Adipocyte (in vitro differentiated cells): ENCODE measurements at regions not wholly inside any gene's neighbourhood (a gene's known extent, or its start where the extent isn't known, plus 50 kb on each side); places are given as distances from the start of the nearest gene placed in this dataset.
"Not testable (repeated sequence)": the region's sequence is repeated elsewhere in the genome, so short reads cannot be mapped to it uniquely, and the experiment has no call there.

ENCODE experiments used
- DNase-seq: peaks from one replicate; pipeline ENCODE4 v3.0.0-alpha.2; 2015; ENCODE audit warnings: low read depth
- H3K27me3 ChIP-seq: replicated peaks from 2 replicates; pipeline ENCODE4 v1.7.0; 2013; ENCODE audit warnings: mild to moderate bottlenecking, low read length, moderate library complexity; ENCODE audit not compliant: control insufficient read depth, insufficient read depth
- H3K36me3 ChIP-seq: 2 replicates; pipeline ENCODE4 v1.7.0; 2013; ENCODE audit warnings: low read length, mild to moderate bottlenecking, moderate library complexity; ENCODE audit not compliant: control insufficient read depth, insufficient read depth, severe bottlenecking
- H3K4me1 ChIP-seq: 2 replicates; pipeline ENCODE4 v1.7.0; 2013; ENCODE audit warnings: mild to moderate bottlenecking, low read length, moderate library complexity; ENCODE audit not compliant: control insufficient read depth, insufficient read depth
- H3K4me3 ChIP-seq: 2 replicates; pipeline ENCODE4 v1.7.0; 2013; ENCODE audit warnings: mild to moderate bottlenecking, low read length, moderate library complexity
- H3K9ac ChIP-seq: 2 replicates; pipeline ENCODE4 v1.7.0; 2013; ENCODE audit warnings: mild to moderate bottlenecking, low read length, moderate library complexity
- H3K9me3 ChIP-seq: 2 replicates; pipeline ENCODE4 v1.7.0; 2013; ENCODE audit warnings: mild to moderate bottlenecking, low read length, moderate library complexity; ENCODE audit not compliant: control insufficient read depth

DNA sequence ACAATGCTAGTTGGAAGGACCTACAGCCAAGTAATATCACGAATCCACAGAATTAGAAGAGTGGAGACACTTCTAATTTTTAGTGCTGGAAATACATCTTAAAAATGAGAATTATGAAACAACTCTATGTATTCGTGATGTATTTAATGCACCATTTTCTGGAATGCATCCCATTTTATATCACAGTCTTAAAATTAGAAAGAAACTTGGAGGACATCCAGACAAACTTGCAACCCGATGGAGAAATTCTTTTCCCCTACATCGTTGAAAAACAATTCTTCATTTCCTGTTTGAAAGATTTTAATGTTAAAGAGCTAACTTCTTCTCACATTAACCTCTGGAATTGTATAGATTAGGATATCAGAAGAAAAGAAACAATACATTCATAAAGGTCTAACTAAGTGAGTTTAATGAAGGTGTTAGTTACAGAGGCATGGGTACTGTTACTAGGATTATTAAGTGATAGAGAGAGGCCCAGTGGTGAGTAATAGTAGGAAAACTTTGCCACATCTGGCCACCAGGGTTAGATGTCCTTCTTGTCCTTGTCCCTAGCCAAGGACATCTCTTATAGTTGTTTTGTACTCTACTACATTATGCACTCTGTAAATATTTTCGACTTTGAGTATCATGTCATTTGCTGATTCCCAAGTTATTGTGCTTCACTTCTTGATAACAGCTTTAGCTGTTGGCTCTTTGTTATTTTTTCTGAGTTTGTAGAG lies 502.4 kb upstream of the PTCHD4 start:
- Histone ChIP-seq H3K4me3 (no peak overlapping the region), H3K9ac (no peak overlapping the region), H3K36me3 (no peaks in the 10 kb centered on the region), H3K9me3 (peaks cover 4% of the 10 kb centered on the region), H3K27me3 (no peaks in the 10 kb centered on the region), H3K4me1 (peaks cover 3% of the 10 kb centered on the region)
- DNase-seq, result peak; percentile 50

DNA sequence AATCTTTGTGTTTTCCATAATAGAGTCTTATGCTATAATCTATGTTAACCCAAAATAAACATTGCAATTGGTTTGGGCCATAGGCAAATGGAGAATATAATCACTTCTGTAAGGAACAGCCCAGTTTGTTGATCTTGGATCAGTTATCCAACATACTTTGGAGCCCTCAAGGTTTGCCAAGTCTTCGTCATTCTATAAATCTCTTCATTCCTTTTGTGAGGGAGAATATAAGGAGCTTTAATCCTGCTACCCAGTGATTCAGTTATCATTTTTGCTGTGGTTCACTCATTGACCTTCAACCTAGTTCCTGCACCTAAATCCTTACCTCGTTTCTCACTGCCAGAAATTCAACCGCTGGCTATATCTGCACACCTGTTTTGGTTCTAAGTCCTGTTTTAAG lies 500.3 kb upstream of the PTCHD4 start:
- Histone ChIP-seq H3K9ac (no peak overlapping the region), H3K4me1 (peaks cover 3% of the 10 kb centered on the region), H3K36me3 (no peaks in the 10 kb centered on the region), H3K4me3 (no peak overlapping the region), H3K9me3 (no peaks in the 10 kb centered on the region), H3K27me3 (no peaks in the 10 kb centered on the region)
- peak; percentile 76 for DNase-seq

DNA sequence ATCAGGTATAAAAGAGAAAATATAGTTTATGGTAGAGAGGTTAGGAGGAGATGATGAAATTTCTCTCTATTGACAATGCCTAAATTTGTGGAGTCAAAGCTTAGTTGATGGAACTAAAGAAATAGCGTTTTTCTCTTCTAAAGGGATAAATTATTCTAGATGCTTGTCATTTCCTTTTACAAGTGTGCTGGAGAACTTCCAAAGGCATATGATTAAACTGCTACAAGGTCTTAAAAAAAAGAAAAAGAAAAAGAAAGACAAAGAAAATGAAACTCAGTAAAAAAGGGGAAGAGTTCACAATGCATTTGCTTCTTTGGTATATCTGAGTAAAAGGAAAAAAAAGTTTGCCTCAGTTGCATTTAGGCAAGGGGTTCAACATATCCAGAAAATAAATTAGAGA lies 499.8 kb upstream of the PTCHD4 start:
- no peaks in the 10 kb centered on the region for H3K9me3 ChIP-seq

DNA sequence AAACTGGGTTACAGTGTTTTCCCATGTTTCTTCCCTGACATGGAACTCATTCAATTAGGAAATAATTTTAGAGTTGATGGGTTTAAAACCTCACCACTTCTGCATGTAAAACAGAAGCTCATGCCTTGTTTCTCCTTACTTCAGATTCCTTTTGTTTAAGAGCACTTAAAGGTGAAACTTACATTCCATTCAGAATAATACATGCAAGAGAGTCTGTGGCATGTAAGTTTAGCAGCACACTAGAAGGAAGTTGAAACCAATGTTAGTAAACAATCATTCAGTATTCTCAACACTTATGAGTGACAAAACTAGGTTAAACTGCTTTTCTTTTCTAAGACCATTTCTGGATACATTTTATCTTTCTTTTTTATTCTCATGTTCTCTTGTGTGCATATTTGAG lies 495.6 kb upstream of the PTCHD4 start:
- H3K9me3 ChIP-seq, result no peaks in the 10 kb centered on the region
- no peaks in the 10 kb centered on the region for H3K27me3 ChIP-seq
- H3K9ac ChIP-seq, result no peak overlapping the region
- H3K4me3 ChIP-seq, result no peak overlapping the region
- no peaks in the 10 kb centered on the region for H3K36me3 ChIP-seq
- H3K4me1 ChIP-seq, result no peaks in the 10 kb centered on the region
- DNase-seq, result no peak

More for the DNA sequence above, 499.8 kb upstream of the PTCHD4 start:
- no peaks in the 10 kb centered on the region for H3K36me3 ChIP-seq
- no peak overlapping the region for H3K4me3 ChIP-seq
- DNase-seq, result peak; percentile 45
- peaks cover 3% of the 10 kb centered on the region for H3K4me1 ChIP-seq
- H3K27me3 ChIP-seq, result no peaks in the 10 kb centered on the region
- no peak overlapping the region for H3K9ac ChIP-seq

DNA sequence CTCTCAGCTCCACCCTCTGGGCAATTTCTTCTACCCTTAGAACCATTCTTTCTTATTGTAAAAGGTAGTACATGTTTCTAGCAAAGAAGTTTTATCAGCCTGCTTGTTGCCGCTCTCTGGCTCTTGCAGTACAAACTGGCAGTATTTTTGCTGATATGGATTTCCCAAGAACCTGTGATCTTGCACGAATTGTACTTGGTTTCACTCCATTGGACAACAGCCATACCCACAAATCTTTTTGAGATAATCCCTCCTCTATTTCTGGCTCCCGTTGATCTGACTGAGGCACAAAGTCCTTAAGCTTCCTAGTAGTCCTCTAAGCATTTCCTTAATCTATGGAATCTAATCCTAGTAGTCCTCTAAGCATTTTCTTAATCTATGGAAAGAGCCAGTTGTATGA lies 487.0 kb upstream of the PTCHD4 start:
- Histone ChIP-seq H3K9ac (no peak overlapping the region), H3K4me3 (no peak overlapping the region), H3K4me1 (peaks cover 9% of the 10 kb centered on the region), H3K9me3 (no peaks in the 10 kb centered on the region), H3K27me3 (no peaks in the 10 kb centered on the region), H3K36me3 (no peaks in the 10 kb centered on the region)
- DNase-seq, result peak; percentile 57

GRCh38 chr6:48596830-48597229 lies 485.8 kb upstream of the PTCHD4 start:
- H3K9me3 ChIP-seq, result no peaks in the 10 kb centered on the region
- no peak for DNase-seq
- H3K9ac ChIP-seq, result no peak overlapping the region
- H3K36me3 ChIP-seq, result no peaks in the 10 kb centered on the region
- H3K4me1 ChIP-seq, result peaks cover 9% of the 10 kb centered on the region
- H3K27me3 ChIP-seq, result no peaks in the 10 kb centered on the region
- no peak overlapping the region for H3K4me3 ChIP-seq

- not testable (repeated sequence) for DNase-seq, H3K4me3 ChIP-seq, H3K27me3 ChIP-seq, H3K36me3 ChIP-seq, H3K4me1 ChIP-seq, H3K9ac ChIP-seq
- peaks cover 12% of the 10 kb centered on the region for H3K9me3 ChIP-seq
Observed at GRCh38 chr6:48591158-48591557, 480.2 kb upstream of the PTCHD4 start.

DNA sequence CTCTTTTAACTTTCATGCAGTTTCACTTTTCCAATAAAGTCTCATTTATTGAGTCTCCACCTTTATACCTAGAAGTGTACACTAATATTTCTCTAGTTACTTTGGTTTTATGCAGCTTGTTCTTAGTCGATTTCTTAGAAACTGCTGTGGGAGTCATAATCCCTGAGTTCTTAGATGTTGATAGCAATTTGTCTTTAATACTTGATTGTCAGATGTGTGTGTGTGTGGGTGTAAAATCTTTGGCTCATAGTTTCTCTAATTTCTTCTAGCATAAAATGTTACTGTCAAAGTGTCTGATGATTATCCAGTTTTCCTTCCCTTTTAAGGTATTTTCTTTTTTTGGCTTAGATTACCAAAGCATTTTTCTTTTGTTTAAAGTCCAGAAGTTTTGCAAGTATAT lies 473.8 kb upstream of the PTCHD4 start:
- no peak overlapping the region for H3K9ac ChIP-seq
- H3K9me3 ChIP-seq, result no peaks in the 10 kb centered on the region
- no peaks in the 10 kb centered on the region for H3K27me3 ChIP-seq
- no peaks in the 10 kb centered on the region for H3K4me1 ChIP-seq
- H3K4me3 ChIP-seq, result no peak overlapping the region
- no peaks in the 10 kb centered on the region for H3K36me3 ChIP-seq
- no peak for DNase-seq

GRCh38 chr6:48570656-48571055 lies 459.7 kb upstream of the PTCHD4 start:
- DNase-seq, result no peak

DNA sequence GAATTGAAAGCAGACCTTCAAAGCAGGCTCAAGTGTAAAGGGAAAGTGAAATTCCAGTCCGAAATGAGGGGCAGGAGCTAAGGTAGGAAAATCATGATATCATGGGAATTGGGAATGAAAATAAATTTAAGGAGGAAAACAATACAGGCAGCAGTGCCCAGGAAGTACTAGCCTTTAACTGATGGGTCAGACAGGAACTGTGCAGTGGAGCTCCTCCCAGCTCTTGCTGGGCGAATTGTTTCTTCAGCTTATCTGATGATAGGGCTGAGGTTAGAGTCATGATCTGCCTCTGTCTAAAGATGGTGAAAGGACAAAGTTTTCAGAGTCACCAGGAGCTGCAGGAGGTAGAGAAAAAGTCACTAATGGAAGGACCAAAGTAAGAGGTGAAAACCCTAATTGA lies 457.9 kb upstream of the PTCHD4 start:
- no peak for DNase-seq
- H3K9ac ChIP-seq, result no peak overlapping the region
- H3K4me3 ChIP-seq, result peak overlapping the region; percentile 28
- no peaks in the 10 kb centered on the region for H3K9me3 ChIP-seq
- H3K4me1 ChIP-seq, result no peaks in the 10 kb centered on the region
- H3K36me3 ChIP-seq, result no peaks in the 10 kb centered on the region
- H3K27me3 ChIP-seq, result no peaks in the 10 kb centered on the region

More at GRCh38 chr6:48570656-48571055, 459.7 kb upstream of the PTCHD4 start:
- H3K27me3 ChIP-seq, result no peaks in the 10 kb centered on the region
- H3K9me3 ChIP-seq, result no peaks in the 10 kb centered on the region
- no peak overlapping the region for H3K4me3 ChIP-seq
- H3K36me3 ChIP-seq, result no peaks in the 10 kb centered on the region
- no peaks in the 10 kb centered on the region for H3K4me1 ChIP-seq
- H3K9ac ChIP-seq, result no peak overlapping the region

GRCh38 chr6:48567016-48567415 lies 456.0 kb upstream of the PTCHD4 start:
- peak; percentile 34 for DNase-seq
- H3K4me3 ChIP-seq, result no peak overlapping the region

More at GRCh38 chr6:48567016-48567415, 456.0 kb upstream of the PTCHD4 start:
- no peaks in the 10 kb centered on the region for H3K9me3 ChIP-seq
- no peaks in the 10 kb centered on the region for H3K36me3 ChIP-seq
- H3K27me3 ChIP-seq, result no peaks in the 10 kb centered on the region
- H3K9ac ChIP-seq, result no peak overlapping the region
- H3K4me1 ChIP-seq, result no peaks in the 10 kb centered on the region
